ENCODE measurements at regions not wholly inside any gene's neighbourhood (a gene's known extent, or its start where the extent isn't known, plus 50 kb on each side); places are given as distances from the start of the nearest gene placed in this dataset.

GRCh38 chr10:59460601-59461000 lies 98.3 kb upstream of the FAM13C start:
- POLR2A ChIA-PET (ENCODE audit: low non-redundant PET): no interaction called here

GRCh38 chr10:59456199-59456598 lies 93.8 kb upstream of the FAM13C start:
- TF ChIP-seq CTCF (conservative IDR thresholded peaks at IDR 0.05; ENCODE audit: low read depth): no peak
- CTCF ChIA-PET: no interaction called here
- DNase-seq (ENCODE audit: low spot score): no peak
- no peak overlapping the region for H3K27ac ChIP-seq
- POLR2A ChIA-PET (ENCODE audit: low non-redundant PET): no interaction called here

More at GRCh38 chr10:59460601-59461000, 98.3 kb upstream of the FAM13C start:
- CTCF ChIA-PET: no interaction called here
- no peak overlapping the region for H3K27ac ChIP-seq
- no peak for DNase-seq (ENCODE audit: low spot score)
- TF ChIP-seq CTCF (conservative IDR thresholded peaks at IDR 0.05; ENCODE audit: low read depth): no peak

GRCh38 chr10:59454171-59454919 lies 92.0 kb upstream of the FAM13C start:
- ChIA-PET CTCF (no interaction called here), POLR2A (ENCODE audit: low non-redundant PET) (no interaction called here)
- TF ChIP-seq CTCF (conservative IDR thresholded peaks at IDR 0.05; ENCODE audit: low read depth): no peak
- no peak for DNase-seq (ENCODE audit: low spot score)
- no peak overlapping the region for H3K27ac ChIP-seq

GRCh38 chr10:59448616-59449015 lies 86.3 kb upstream of the FAM13C start:
- ChIA-PET POLR2A (ENCODE audit: low non-redundant PET) (no interaction called here), CTCF (interaction anchor here (0.6 kb wide), 1 partner anchor 228 kb away, joined by 3 read pairs; no protein-coding TSS in a partner anchor)
- no peak overlapping the region for H3K27ac ChIP-seq
- DNase-seq (ENCODE audit: low spot score): no peak
- TF ChIP-seq CTCF (conservative IDR thresholded peaks at IDR 0.05; ENCODE audit: low read depth): no peak

GRCh38 chr10:59435707-59436106 lies 73.4 kb upstream of the FAM13C start:
- no peak for DNase-seq (ENCODE audit: low spot score)
- ChIA-PET POLR2A (ENCODE audit: low non-redundant PET) (no interaction called here), CTCF (no interaction called here)
- no peak for TF ChIP-seq CTCF (conservative IDR thresholded peaks at IDR 0.05; ENCODE audit: low read depth)
- no peak overlapping the region for H3K27ac ChIP-seq

GRCh38 chr10:59434463-59435321 lies 72.3 kb upstream of the FAM13C start:
- no peak for TF ChIP-seq CTCF (conservative IDR thresholded peaks at IDR 0.05; ENCODE audit: low read depth)
- peak; percentile 18 for DNase-seq (ENCODE audit: low spot score)
- ChIA-PET CTCF (interaction anchor here (0.6 to 0.7 kb wide), 2 partner anchors 153 to 187 kb away, joined by 3 read pairs; no protein-coding TSS in a partner anchor), POLR2A (ENCODE audit: low non-redundant PET) (no interaction called here)
- H3K27ac ChIP-seq: no peak overlapping the region
